ENCODE measurements at regions not wholly inside any gene's neighbourhood (a gene's known extent, or its start where the extent isn't known, plus 50 kb on each side); places are given as distances from the start of the nearest gene placed in this dataset.

GRCh38 chr12:24069532-24070395 lies 120.3 kb upstream of the SOX5 start (continued):
- TF ChIP-seq AFF4 (CRISPR knock-in tag; IDR thresholded peaks at IDR 0.05) (no peak), ZNF562 (CRISPR knock-in tag; IDR thresholded peaks at IDR 0.05; ENCODE audit: borderline replicate concordance) (no peak), ADNP (CRISPR knock-in tag; IDR thresholded peaks at IDR 0.05) (no peak), ZNF44 (CRISPR knock-in tag; IDR thresholded peaks at IDR 0.05) (no peak), ZNF784 (CRISPR knock-in tag; IDR thresholded peaks at IDR 0.05; ENCODE audit: borderline replicate concordance) (no peak), ZNF749 (CRISPR knock-in tag; IDR thresholded peaks at IDR 0.05; ENCODE audit: borderline replicate concordance) (no peak; the same call in 1 of the 2 replicates), MXD4 (CRISPR knock-in tag; IDR thresholded peaks at IDR 0.05) (no peak), ZUFSP (CRISPR knock-in tag; IDR thresholded peaks at IDR 0.05; ENCODE audit: borderline replicate concordance) (no peak), ELF4 (CRISPR knock-in tag; IDR thresholded peaks at IDR 0.05; ENCODE audit: borderline replicate concordance) (no peak), ARNT (IDR thresholded peaks at IDR 0.05) (no peak), HHEX (CRISPR knock-in tag; IDR thresholded peaks at IDR 0.05) (peak; percentile 64), ZNF704 (CRISPR knock-in tag; IDR thresholded peaks at IDR 0.05; ENCODE audit: borderline replicate concordance) (no peak), ZSCAN21 (CRISPR knock-in tag; IDR thresholded peaks at IDR 0.05; ENCODE audit: borderline replicate concordance) (0 out of 2 replicates have a peak, but pooled peaks have one; percentile 52), ZNF256 (CRISPR knock-in tag; conservative IDR thresholded peaks at IDR 0.05) (no peak), CSRNP2 (CRISPR knock-in tag; conservative IDR thresholded peaks at IDR 0.05; ENCODE audit: low read depth) (no peak), ZNF678 (CRISPR knock-in tag; IDR thresholded peaks at IDR 0.05) (no peak), ZNF260 (CRISPR knock-in tag; IDR thresholded peaks at IDR 0.05; ENCODE audit: borderline replicate concordance, low read depth) (no peak), MTF1 (CRISPR knock-in tag; IDR thresholded peaks at IDR 0.05) (no peak), ZNF335 (CRISPR knock-in tag; IDR thresholded peaks at IDR 0.05) (0 out of 2 replicates have a peak, but pooled peaks have one; percentile 45)

Measured in HepG2 (cell line).